ENCODE measurements at regions not wholly inside any gene's neighbourhood (a gene's known extent, or its start where the extent isn't known, plus 50 kb on each side); places are given as distances from the start of the nearest gene placed in this dataset.

DNA sequence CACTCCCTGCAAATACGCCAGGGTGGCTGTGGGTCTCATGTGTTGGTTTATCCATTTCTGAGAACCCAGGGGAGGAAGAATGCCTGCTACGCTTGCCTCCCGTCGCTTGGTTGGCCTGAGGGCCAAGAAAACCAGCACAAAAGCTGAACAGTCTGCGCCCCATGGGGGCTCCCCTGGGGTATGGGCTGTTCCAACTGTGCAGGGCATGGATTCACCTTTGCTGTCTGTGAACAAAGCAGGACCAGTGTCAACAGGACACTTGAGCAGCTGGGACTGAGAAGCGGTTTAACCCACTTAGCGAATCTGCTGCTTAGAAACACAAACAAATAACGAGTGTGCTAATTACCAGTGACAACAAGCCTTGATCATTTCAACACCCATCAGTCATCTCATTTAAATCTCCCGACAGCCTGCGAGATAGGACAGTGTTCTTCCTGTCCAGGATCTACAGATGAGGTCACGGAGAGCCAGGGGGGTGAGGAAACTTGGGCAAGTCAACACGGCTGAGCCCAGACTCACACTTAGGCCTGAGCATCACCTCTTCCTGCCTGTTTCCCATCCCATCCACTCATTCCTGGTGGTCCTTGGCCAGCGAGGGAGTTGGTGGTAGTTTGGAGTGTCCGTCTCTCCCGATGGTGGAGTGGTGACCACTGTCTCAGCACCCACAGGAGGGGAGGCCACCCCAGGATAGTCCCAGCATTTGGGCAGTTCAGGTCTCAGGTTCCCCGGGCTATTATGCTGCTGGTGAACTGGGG lies 111.6 kb upstream of the HAAO start:
- TF ChIP-seq POLR2A (IDR thresholded peaks at IDR 0.05), result no peak
- TF ChIP-seq, protein P1, sequence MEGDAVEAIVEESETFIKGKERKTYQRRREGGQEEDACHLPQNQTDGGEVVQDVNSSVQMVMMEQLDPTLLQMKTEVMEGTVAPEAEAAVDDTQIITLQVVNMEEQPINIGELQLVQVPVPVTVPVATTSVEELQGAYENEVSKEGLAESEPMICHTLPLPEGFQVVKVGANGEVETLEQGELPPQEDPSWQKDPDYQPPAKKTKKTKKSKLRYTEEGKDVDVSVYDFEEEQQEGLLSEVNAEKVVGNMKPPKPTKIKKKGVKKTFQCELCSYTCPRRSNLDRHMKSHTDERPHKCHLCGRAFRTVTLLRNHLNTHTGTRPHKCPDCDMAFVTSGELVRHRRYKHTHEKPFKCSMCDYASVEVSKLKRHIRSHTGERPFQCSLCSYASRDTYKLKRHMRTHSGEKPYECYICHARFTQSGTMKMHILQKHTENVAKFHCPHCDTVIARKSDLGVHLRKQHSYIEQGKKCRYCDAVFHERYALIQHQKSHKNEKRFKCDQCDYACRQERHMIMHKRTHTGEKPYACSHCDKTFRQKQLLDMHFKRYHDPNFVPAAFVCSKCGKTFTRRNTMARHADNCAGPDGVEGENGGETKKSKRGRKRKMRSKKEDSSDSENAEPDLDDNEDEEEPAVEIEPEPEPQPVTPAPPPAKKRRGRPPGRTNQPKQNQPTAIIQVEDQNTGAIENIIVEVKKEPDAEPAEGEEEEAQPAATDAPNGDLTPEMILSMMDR (IDR thresholded peaks at IDR 0.05), result no peak
- intact Hi-C loops (cut with DNase I), result no loop called here
- Histone ChIP-seq H3K4me3 (no peak overlapping the region), H3K27me3 (peaks cover 0 to 9% of the 10 kb centered on the region in 2 donors), H3K27ac (peak overlapping the region in 1 of 4 donors; percentile 12), H3K4me1 (peaks cover 22% of the 10 kb centered on the region), H3K36me3 (replicated peaks in 1 of 2; ENCODE audit: insufficient read depth in 1 of 2, low read depth in 2 of 2) (no peaks in the 10 kb centered on the region), H3K9me3 (no peaks in the 10 kb centered on the region)
- ATAC-seq (peak; percentile 22), DNase-seq (peak in 2 of 4 donors; percentile 29 to 38)
- WGBS, 2 donors, result 80 to 92% methylated on average over 15 to 16 of the region's 16 CpGs

DNA sequence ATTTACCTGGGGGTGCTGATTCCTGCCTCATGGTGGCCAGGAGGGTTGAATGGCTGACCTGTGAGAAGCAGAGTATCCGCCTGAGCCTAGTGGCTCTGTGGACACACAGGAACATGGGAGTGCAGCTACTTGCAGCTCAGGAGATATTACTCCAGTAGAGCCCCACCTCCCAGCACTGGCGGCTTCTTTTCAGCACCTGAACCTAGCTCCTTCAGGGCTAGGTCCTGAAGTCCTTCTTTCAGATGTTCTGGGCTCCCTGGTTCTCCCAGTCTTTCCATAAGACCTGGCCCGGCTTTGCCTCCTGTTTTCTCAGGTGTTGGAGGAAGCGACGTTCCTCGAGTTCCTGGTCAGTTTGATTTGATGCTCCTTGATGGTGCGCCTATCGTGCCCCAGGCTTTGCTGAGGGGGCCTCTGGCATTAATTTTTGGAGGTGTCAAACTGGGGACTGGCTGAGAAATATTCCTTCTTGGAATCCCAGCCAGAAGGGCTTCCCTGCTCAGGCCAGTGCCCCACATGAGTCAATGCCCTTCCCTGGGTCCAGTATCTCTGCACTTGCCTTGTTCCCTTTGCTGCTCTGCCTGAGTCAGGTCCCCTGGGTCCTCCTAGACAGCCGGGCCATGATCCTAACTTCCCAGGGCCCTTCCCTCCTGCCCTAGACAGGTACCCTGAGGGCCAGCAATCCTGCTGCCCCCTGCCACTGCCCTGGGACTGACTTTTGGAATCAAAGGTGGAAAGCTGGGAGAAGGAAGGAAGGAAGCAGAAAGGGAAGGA lies 110.7 kb upstream of the HAAO start:
- DNase-seq, result no peak
- no peak for TF ChIP-seq POLR2A (IDR thresholded peaks at IDR 0.05)
- TF ChIP-seq, protein P1 (IDR thresholded peaks at IDR 0.05), result no peak
- no peak for ATAC-seq
- intact Hi-C loops (cut with DNase I), result no loop called here
- WGBS, 2 donors, result 91 to 93% methylated on average over 7 to 9 of the region's 9 CpGs
- peaks cover 0 to 9% of the 10 kb centered on the region in 2 donors for H3K27me3 ChIP-seq
- H3K9me3 ChIP-seq, result no peaks in the 10 kb centered on the region
- H3K27ac ChIP-seq, result peak overlapping the region in 1 of 4 donors; percentile 12
- peaks cover 22% of the 10 kb centered on the region for H3K4me1 ChIP-seq
- no peak overlapping the region for H3K4me3 ChIP-seq
- H3K36me3 ChIP-seq (replicated peaks in 1 of 2; ENCODE audit: insufficient read depth in 1 of 2, low read depth in 2 of 2), result no peaks in the 10 kb centered on the region

DNA sequence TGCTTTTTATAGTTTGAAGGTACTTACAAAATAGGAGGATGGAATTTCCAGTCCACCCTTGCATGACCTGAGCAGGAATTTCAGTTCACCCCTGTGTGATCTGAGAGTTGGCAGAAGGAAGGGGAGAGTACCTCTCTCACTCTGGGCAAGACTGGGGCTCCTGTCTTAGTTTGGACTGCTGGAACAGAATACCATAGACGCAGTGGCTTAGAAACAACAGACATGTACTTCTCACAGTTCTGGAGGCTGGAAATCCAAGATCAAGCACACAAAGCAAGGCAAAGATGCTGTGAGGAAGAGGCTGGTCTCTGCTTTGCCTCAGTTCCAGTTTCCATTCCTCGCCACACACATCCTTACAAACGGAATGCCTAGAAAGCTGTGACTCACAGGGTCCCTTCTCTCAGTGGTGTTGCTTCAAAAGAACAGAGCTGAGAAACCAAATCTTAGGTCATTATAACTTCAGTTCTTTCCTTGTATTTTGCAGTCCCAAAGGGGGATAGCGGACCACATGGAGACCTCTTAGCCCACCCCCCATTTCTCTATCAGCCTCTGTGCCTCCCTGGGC lies 108.8 kb upstream of the HAAO start:
- Histone ChIP-seq H3K27ac (no peak overlapping the region), H3K36me3 (replicated peaks in 1 of 2; ENCODE audit: insufficient read depth in 1 of 2, low read depth in 2 of 2) (no peaks in the 10 kb centered on the region), H3K9me3 (no peaks in the 10 kb centered on the region), H3K4me1 (peaks cover 10% of the 10 kb centered on the region), H3K27me3 (peaks cover 0 to 4% of the 10 kb centered on the region in 2 donors), H3K4me3 (no peak overlapping the region)
- TF ChIP-seq, protein P1 (IDR thresholded peaks at IDR 0.05), result no peak
- no peak for TF ChIP-seq POLR2A (IDR thresholded peaks at IDR 0.05)
- DNase-seq, result no peak
- WGBS, 2 donors, result 77 to 86% methylated on average over 4 of the region's 4 CpGs
- intact Hi-C loops (cut with DNase I), result no loop called here
- no peak for ATAC-seq

DNA sequence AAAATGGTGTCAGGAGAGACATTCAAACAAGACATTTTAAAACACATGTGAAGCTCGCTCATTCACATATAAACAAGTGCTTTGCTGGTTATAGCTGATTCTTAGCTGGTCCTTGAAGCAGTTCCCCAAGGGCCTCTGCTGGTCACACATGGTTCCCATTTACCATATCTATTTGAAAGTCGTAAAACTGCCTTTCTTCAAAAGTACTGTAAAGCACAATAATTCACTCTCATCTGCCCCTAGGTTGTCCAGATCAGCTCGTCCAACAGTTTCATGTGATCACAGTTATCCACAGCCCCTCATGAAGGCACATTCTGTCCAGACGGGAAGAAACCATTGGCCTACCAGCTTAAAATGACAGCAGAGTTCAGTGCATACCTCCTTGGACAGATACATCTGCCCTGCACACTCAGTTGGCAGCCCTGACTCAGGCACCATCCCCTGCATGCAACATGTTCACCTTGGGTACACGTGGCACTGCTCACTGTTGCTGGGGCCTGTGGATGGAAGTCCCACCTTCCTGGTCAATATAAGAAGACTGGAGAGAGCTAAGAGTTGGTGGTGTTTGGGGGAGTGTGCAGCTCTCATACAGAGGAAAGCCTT lies 108.0 kb upstream of the HAAO start:
- Histone ChIP-seq H3K4me3 (no peak overlapping the region), H3K27me3 (no peaks in the 10 kb centered on the region), H3K9me3 (no peaks in the 10 kb centered on the region), H3K27ac (no peak overlapping the region), H3K36me3 (replicated peaks in 1 of 2; ENCODE audit: insufficient read depth in 1 of 2, low read depth in 2 of 2) (no peaks in the 10 kb centered on the region), H3K4me1 (peaks cover 2% of the 10 kb centered on the region)
- WGBS, 2 donors, result 79 to 81% methylated on average over 5 of the region's 5 CpGs
- TF ChIP-seq, protein P1 (IDR thresholded peaks at IDR 0.05), result no peak
- no peak for TF ChIP-seq POLR2A (IDR thresholded peaks at IDR 0.05)
- DNase-seq (no peak), ATAC-seq (no peak)
- intact Hi-C loops (cut with DNase I), result no loop called here

Measured in body of pancreas (tissue), 4 donors.